Upper lobe of left lung (tissue), 6 donors: ENCODE measurements at regions not wholly inside any gene's neighbourhood (a gene's known extent, or its start where the extent isn't known, plus 50 kb on each side); places are given as distances from the start of the nearest gene placed in this dataset.
A peak's percentile ranks its signal among the peaks of the same experiment; 100 is the strongest.

Experiments
- ATAC-seq, 2 donors: fragments of 200-7000 bp; cut with Tn5 transposase; one replicate each; pipeline ENCODE4 v1.9.1; 2022; ENCODE audit warnings: mild to moderate bottlenecking in 2 of 2, moderate library complexity in 2 of 2; ENCODE audit not compliant: low FRiP score in 2 of 2
- DNase-seq, 2 donors: peaks; one replicate each; pipeline ENCODE4 v3.0.0-alpha.2; 2019 to 2020
- H3K27ac ChIP-seq, 4 donors: fragments of 200-600 bp; sonication (generic); one replicate each; pipeline ENCODE4 v1.5.1; 2016 to 2019
- H3K27me3 ChIP-seq, 4 donors: fragments of 200-600 bp; sonication (generic); one replicate each; pipeline ENCODE4 v1.5.1; 2017 to 2019
- H3K36me3 ChIP-seq, 4 donors: fragments of 200-600 bp; sonication (generic); one replicate each; pipeline ENCODE4 v1.5.1; 2016 to 2019
- H3K4me1 ChIP-seq, 4 donors: fragments of 200-600 bp; sonication (generic); one replicate each; pipeline ENCODE4 v1.5.1; 2018 to 2019
- H3K4me3 ChIP-seq, 4 donors: fragments of 200-600 bp; sonication (generic); one replicate each; pipeline ENCODE4 v1.5.1; 2017 to 2019; ENCODE audit warnings: mild to moderate bottlenecking in 2 of 4, moderate library complexity in 1 of 4
- H3K9me3 ChIP-seq, 4 donors: fragments of 200-600 bp; sonication (generic); one replicate each; pipeline ENCODE4 v1.5.1; 2018 to 2019
- CTCF ChIP-seq, 6 experiments: fragments of 450-650 bp in 4 of 6; fragments of 200-600 bp in 2 of 6; sonication (generic) in 2 of 6; IDR thresholded peaks; one replicate each; pipeline ENCODE4 v1.5.1; 2016 to 2019; ENCODE audit warnings: antibody characterized with exemption in 6 of 6
- EP300 ChIP-seq, 4 donors: sonication (generic); formaldehyde crosslinking; IDR thresholded peaks; one replicate each; pipeline ENCODE4 v1.5.1; 2017; ENCODE audit warnings: antibody characterized with exemption in 4 of 4, control low read depth in 2 of 4
- POLR2A ChIP-seq, 4 donors: fragments of 450-650 bp; IDR thresholded peaks; one replicate each; pipeline ENCODE4 v1.5.1; 2016 to 2017; ENCODE audit warnings: antibody characterized with exemption in 4 of 4, mild to moderate bottlenecking in 2 of 4
- POLR2AphosphoS5 ChIP-seq, 2 donors: sonication (generic); formaldehyde crosslinking; IDR thresholded peaks; one replicate each; pipeline ENCODE4 v1.5.1; 2017; ENCODE audit warnings: antibody characterized with exemption in 2 of 2
- WGBS, 2 donors: methylation state at CpG; one replicate each; pipeline ENCODE4 v1.1.5; 2017 to 2018; 5-methylcytosine and 5-hydroxymethylcytosine counted together
- donor health status: DM: no; HTN: no; CAD: no; lungs with moderate emphysema.
- donor health status: DM: no; HTN: yes; CAD: no; lungs with severe emphysema.

GRCh38 chr5:124906339-124907097 is 160.1 kb upstream of the ZNF608 start:
- Histone ChIP-seq H3K4me3 (no peak overlapping the region), H3K9me3 (no peaks in the 10 kb centered on the region), H3K27me3 (no peaks in the 10 kb centered on the region), H3K27ac (peak overlapping the region in 3 of 4 donors; percentile 44 to 78 (median 65)), H3K36me3 (no peaks in the 10 kb centered on the region), H3K4me1 (peaks cover 39 to 47% (median 41%) of the 10 kb centered on the region in 4 donors)
- no peak for TF ChIP-seq EP300 (IDR thresholded peaks at IDR 0.05)
- peak in 1 of 2 donors; percentile 35 for TF ChIP-seq POLR2AphosphoS5 (IDR thresholded peaks at IDR 0.05)
- peak; percentile 70 to 79 for ATAC-seq
- DNase-seq, result peak in 1 of 2 donors; percentile 56
- WGBS, 2 donors, result 2 to 4% methylated on average over 6 of the region's 6 CpGs

DNA sequence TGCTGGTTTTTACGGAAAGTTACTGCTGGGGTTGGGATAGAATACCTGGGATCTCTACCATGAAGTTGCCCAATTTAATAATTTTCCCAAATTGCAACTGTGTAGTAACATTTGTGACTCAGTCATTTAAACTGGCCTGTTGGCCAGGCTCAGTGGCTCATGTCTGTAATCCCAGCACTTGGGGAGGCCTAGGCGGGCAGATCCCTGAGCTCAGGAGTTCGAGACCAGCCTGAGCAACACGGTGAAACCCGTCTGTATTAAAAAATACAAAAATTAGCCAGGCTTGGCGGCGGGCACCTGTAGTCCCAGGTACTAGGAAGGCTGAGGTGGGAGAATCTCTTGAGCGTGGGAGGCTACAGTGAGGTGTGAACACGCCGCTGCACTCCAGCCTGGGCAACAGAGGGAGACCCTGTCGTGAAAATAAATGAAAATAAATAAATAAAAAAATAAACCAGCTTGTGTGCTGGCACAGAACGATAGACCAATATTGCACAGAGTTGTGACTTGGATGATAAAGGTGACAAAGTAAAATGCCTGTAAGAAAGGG is 160.7 kb upstream of the ZNF608 start:
- Histone ChIP-seq H3K9me3 (no peaks in the 10 kb centered on the region), H3K4me1 (peaks cover 34 to 43% (median 36%) of the 10 kb centered on the region in 4 donors), H3K36me3 (no peaks in the 10 kb centered on the region), H3K4me3 (no peak overlapping the region), H3K27ac (peak overlapping the region in 3 of 4 donors; percentile 44 to 78 (median 65)), H3K27me3 (no peaks in the 10 kb centered on the region)
- no peak for ATAC-seq
- TF ChIP-seq POLR2AphosphoS5 (IDR thresholded peaks at IDR 0.05), result no peak
- TF ChIP-seq POLR2A (IDR thresholded peaks at IDR 0.05), result no peak
- TF ChIP-seq CTCF (IDR thresholded peaks at IDR 0.05), result no peak
- TF ChIP-seq EP300 (IDR thresholded peaks at IDR 0.05), result no peak
- DNase-seq, result no peak
- whole genome bisulfite sequencing, 2 donors, result 88 to 94% methylated on average over 12 of the region's 12 CpGs

GRCh38 chr5:124908581-124909451 is 162.4 kb upstream of the ZNF608 start:
- Histone ChIP-seq H3K4me1 (peaks cover 27 to 36% (median 31%) of the 10 kb centered on the region in 4 donors), H3K27ac (no peak overlapping the region), H3K36me3 (no peaks in the 10 kb centered on the region), H3K27me3 (no peaks in the 10 kb centered on the region), H3K9me3 (no peaks in the 10 kb centered on the region), H3K4me3 (no peak overlapping the region)
- ATAC-seq (no peak), DNase-seq (no peak)
- WGBS, 2 donors, result 57 to 62% methylated on average over 7 of the region's 7 CpGs
- no peak for TF ChIP-seq EP300 (IDR thresholded peaks at IDR 0.05)
- no peak for TF ChIP-seq POLR2A (IDR thresholded peaks at IDR 0.05)
- no peak for TF ChIP-seq POLR2AphosphoS5 (IDR thresholded peaks at IDR 0.05)
- no peak for TF ChIP-seq CTCF (IDR thresholded peaks at IDR 0.05)

GRCh38 chr5:124909734-124910133 is 163.3 kb upstream of the ZNF608 start:
- TF ChIP-seq POLR2AphosphoS5 (IDR thresholded peaks at IDR 0.05) (no peak), CTCF (IDR thresholded peaks at IDR 0.05) (no peak)
- Histone ChIP-seq H3K36me3 (no peaks in the 10 kb centered on the region), H3K4me3 (no peak overlapping the region), H3K27me3 (no peaks in the 10 kb centered on the region), H3K9me3 (no peaks in the 10 kb centered on the region), H3K27ac (no peak overlapping the region), H3K4me1 (peaks cover 27 to 36% (median 31%) of the 10 kb centered on the region in 4 donors)
- WGBS, 2 donors, result 78 to 86% methylated on average over 5 of the region's 5 CpGs
- ATAC-seq (no peak), DNase-seq (no peak)

- Histone ChIP-seq H3K27me3 (no peaks in the 10 kb centered on the region), H3K9me3 (no peaks in the 10 kb centered on the region), H3K27ac (no peak overlapping the region), H3K4me3 (no peak overlapping the region), H3K36me3 (no peaks in the 10 kb centered on the region), H3K4me1 (peaks cover 27 to 36% (median 31%) of the 10 kb centered on the region in 4 donors)
- DNase-seq (no peak), ATAC-seq (no peak)
- 90 to 96% methylated on average over 3 of the region's 3 CpGs for WGBS, 2 donors
- no peak for TF ChIP-seq EP300 (IDR thresholded peaks at IDR 0.05)
- TF ChIP-seq CTCF (IDR thresholded peaks at IDR 0.05), result no peak
- TF ChIP-seq POLR2AphosphoS5 (IDR thresholded peaks at IDR 0.05), result no peak
- TF ChIP-seq POLR2A (IDR thresholded peaks at IDR 0.05), result no peak
Measured at GRCh38 chr5:124910354-124911016, 164.0 kb upstream of the ZNF608 start.
